ENCODE measurements at regions not wholly inside any gene's neighbourhood (a gene's known extent, or its start where the extent isn't known, plus 50 kb on each side); places are given as distances from the start of the nearest gene placed in this dataset.

- Histone ChIP-seq H3K4me3 (ENCODE audit: low read length) (no peak overlapping the region), H3K9ac (ENCODE audit: low read length) (no peak overlapping the region), H3K27me3 (replicated peaks; ENCODE audit: control insufficient read depth, insufficient read depth, low read length) (no peaks in the 10 kb centered on the region), H3K36me3 (ENCODE audit: control insufficient read depth, insufficient read depth, low read length, severe bottlenecking) (no peaks in the 10 kb centered on the region), H3K4me1 (ENCODE audit: control insufficient read depth, insufficient read depth, low read length) (peaks cover 29% of the 10 kb centered on the region), H3K9me3 (ENCODE audit: control insufficient read depth, low read length) (no peaks in the 10 kb centered on the region)
- peak; percentile 60 for DNase-seq (ENCODE audit: low read depth)
Measured at GRCh38 chr13:106372199-106373155, 163.0 kb downstream of the EFNB2 start.

- Histone ChIP-seq H3K9me3 (ENCODE audit: control insufficient read depth, low read length) (no peaks in the 10 kb centered on the region), H3K9ac (ENCODE audit: low read length) (no peak overlapping the region), H3K27me3 (replicated peaks; ENCODE audit: control insufficient read depth, insufficient read depth, low read length) (no peaks in the 10 kb centered on the region), H3K4me1 (ENCODE audit: control insufficient read depth, insufficient read depth, low read length) (peaks cover 23% of the 10 kb centered on the region), H3K4me3 (ENCODE audit: low read length) (no peak overlapping the region), H3K36me3 (ENCODE audit: control insufficient read depth, insufficient read depth, low read length, severe bottlenecking) (no peaks in the 10 kb centered on the region)
- no peak for DNase-seq (ENCODE audit: low read depth)
Measured at GRCh38 chr13:106371024-106371423, 164.4 kb downstream of the EFNB2 start.

GRCh38 chr13:106369858-106370257, 165.6 kb downstream of the EFNB2 start:
- Histone ChIP-seq H3K27me3 (replicated peaks; ENCODE audit: control insufficient read depth, insufficient read depth, low read length) (no peaks in the 10 kb centered on the region), H3K9me3 (ENCODE audit: control insufficient read depth, low read length) (peaks cover 7% of the 10 kb centered on the region), H3K4me3 (ENCODE audit: low read length) (no peak overlapping the region)

GRCh38 chr13:106369091-106369490, 166.4 kb downstream of the EFNB2 start:
- no peaks in the 10 kb centered on the region for H3K27me3 ChIP-seq (replicated peaks; ENCODE audit: control insufficient read depth, insufficient read depth, low read length)
- no peaks in the 10 kb centered on the region for H3K36me3 ChIP-seq (ENCODE audit: control insufficient read depth, insufficient read depth, low read length, severe bottlenecking)
- H3K9me3 ChIP-seq (ENCODE audit: control insufficient read depth, low read length): peaks cover 13% of the 10 kb centered on the region
- DNase-seq (ENCODE audit: low read depth): no peak
- no peak overlapping the region for H3K4me3 ChIP-seq (ENCODE audit: low read length)
- H3K4me1 ChIP-seq (ENCODE audit: control insufficient read depth, insufficient read depth, low read length): peaks cover 19% of the 10 kb centered on the region
- no peak overlapping the region for H3K9ac ChIP-seq (ENCODE audit: low read length)

More at GRCh38 chr13:106369858-106370257, 165.6 kb downstream of the EFNB2 start:
- no peak for DNase-seq (ENCODE audit: low read depth)
- peaks cover 23% of the 10 kb centered on the region for H3K4me1 ChIP-seq (ENCODE audit: control insufficient read depth, insufficient read depth, low read length)
- no peak overlapping the region for H3K9ac ChIP-seq (ENCODE audit: low read length)
- no peaks in the 10 kb centered on the region for H3K36me3 ChIP-seq (ENCODE audit: control insufficient read depth, insufficient read depth, low read length, severe bottlenecking)

- H3K27me3 ChIP-seq (replicated peaks; ENCODE audit: control insufficient read depth, insufficient read depth, low read length): no peaks in the 10 kb centered on the region
- H3K9me3 ChIP-seq (ENCODE audit: control insufficient read depth, low read length): peaks cover 15% of the 10 kb centered on the region
- H3K4me1 ChIP-seq (ENCODE audit: control insufficient read depth, insufficient read depth, low read length): peaks cover 3% of the 10 kb centered on the region
- no peak overlapping the region for H3K9ac ChIP-seq (ENCODE audit: low read length)
- no peaks in the 10 kb centered on the region for H3K36me3 ChIP-seq (ENCODE audit: control insufficient read depth, insufficient read depth, low read length, severe bottlenecking)
- DNase-seq (ENCODE audit: low read depth): no peak
- H3K4me3 ChIP-seq (ENCODE audit: low read length): no peak overlapping the region
Measured at GRCh38 chr13:106367361-106367971, 168.0 kb downstream of the EFNB2 start.

GRCh38 chr13:106362707-106363106, 172.8 kb downstream of the EFNB2 start:
- no peak for DNase-seq (ENCODE audit: low read depth)
- Histone ChIP-seq H3K36me3 (ENCODE audit: control insufficient read depth, insufficient read depth, low read length, severe bottlenecking) (no peaks in the 10 kb centered on the region), H3K4me3 (ENCODE audit: low read length) (no peak overlapping the region), H3K9me3 (ENCODE audit: control insufficient read depth, low read length) (peaks cover 15% of the 10 kb centered on the region), H3K9ac (ENCODE audit: low read length) (no peak overlapping the region), H3K4me1 (ENCODE audit: control insufficient read depth, insufficient read depth, low read length) (no peaks in the 10 kb centered on the region), H3K27me3 (replicated peaks; ENCODE audit: control insufficient read depth, insufficient read depth, low read length) (no peaks in the 10 kb centered on the region)

- Histone ChIP-seq H3K36me3 (ENCODE audit: control insufficient read depth, insufficient read depth, low read length, severe bottlenecking) (no peaks in the 10 kb centered on the region), H3K27me3 (replicated peaks; ENCODE audit: control insufficient read depth, insufficient read depth, low read length) (no peaks in the 10 kb centered on the region), H3K9ac (ENCODE audit: low read length) (no peak overlapping the region), H3K9me3 (ENCODE audit: control insufficient read depth, low read length) (peaks cover 15% of the 10 kb centered on the region), H3K4me3 (ENCODE audit: low read length) (no peak overlapping the region), H3K4me1 (ENCODE audit: control insufficient read depth, insufficient read depth, low read length) (no peaks in the 10 kb centered on the region)
- DNase-seq (ENCODE audit: low read depth): no peak
Measured at GRCh38 chr13:106361621-106362020, 173.8 kb downstream of the EFNB2 start.

GRCh38 chr13:106357198-106357597, 178.3 kb downstream of the EFNB2 start:
- no peaks in the 10 kb centered on the region for H3K4me1 ChIP-seq (ENCODE audit: control insufficient read depth, insufficient read depth, low read length)
- no peaks in the 10 kb centered on the region for H3K27me3 ChIP-seq (replicated peaks; ENCODE audit: control insufficient read depth, insufficient read depth, low read length)
- peak; percentile 31 for DNase-seq (ENCODE audit: low read depth)
- no peaks in the 10 kb centered on the region for H3K36me3 ChIP-seq (ENCODE audit: control insufficient read depth, insufficient read depth, low read length, severe bottlenecking)
- H3K4me3 ChIP-seq (ENCODE audit: low read length): no peak overlapping the region
- H3K9ac ChIP-seq (ENCODE audit: low read length): no peak overlapping the region
- no peaks in the 10 kb centered on the region for H3K9me3 ChIP-seq (ENCODE audit: control insufficient read depth, low read length)

GRCh38 chr13:106355866-106356265, 179.6 kb downstream of the EFNB2 start:
- Histone ChIP-seq H3K27me3 (replicated peaks; ENCODE audit: control insufficient read depth, insufficient read depth, low read length) (peaks cover 4% of the 10 kb centered on the region), H3K4me3 (ENCODE audit: low read length) (no peak overlapping the region), H3K36me3 (ENCODE audit: control insufficient read depth, insufficient read depth, low read length, severe bottlenecking) (no peaks in the 10 kb centered on the region), H3K4me1 (ENCODE audit: control insufficient read depth, insufficient read depth, low read length) (no peaks in the 10 kb centered on the region), H3K9ac (ENCODE audit: low read length) (no peak overlapping the region), H3K9me3 (ENCODE audit: control insufficient read depth, low read length) (no peaks in the 10 kb centered on the region)
- DNase-seq (ENCODE audit: low read depth): no peak

- Histone ChIP-seq H3K4me1 (ENCODE audit: control insufficient read depth, insufficient read depth, low read length) (no peaks in the 10 kb centered on the region), H3K9me3 (ENCODE audit: control insufficient read depth, low read length) (peaks cover 4% of the 10 kb centered on the region), H3K4me3 (ENCODE audit: low read length) (no peak overlapping the region), H3K36me3 (ENCODE audit: control insufficient read depth, insufficient read depth, low read length, severe bottlenecking) (no peaks in the 10 kb centered on the region), H3K9ac (ENCODE audit: low read length) (no peak overlapping the region), H3K27me3 (replicated peaks; ENCODE audit: control insufficient read depth, insufficient read depth, low read length) (peaks cover 13% of the 10 kb centered on the region)
- no peak for DNase-seq (ENCODE audit: low read depth)
Measured at GRCh38 chr13:106354961-106355360, 180.5 kb downstream of the EFNB2 start.

GRCh38 chr13:106352850-106353249, 182.6 kb downstream of the EFNB2 start:
- DNase-seq (ENCODE audit: low read depth): no peak
- H3K36me3 ChIP-seq (ENCODE audit: control insufficient read depth, insufficient read depth, low read length, severe bottlenecking): no peaks in the 10 kb centered on the region
- H3K9me3 ChIP-seq (ENCODE audit: control insufficient read depth, low read length): peaks cover 4% of the 10 kb centered on the region
- H3K9ac ChIP-seq (ENCODE audit: low read length): no peak overlapping the region
- H3K4me3 ChIP-seq (ENCODE audit: low read length): no peak overlapping the region
- H3K4me1 ChIP-seq (ENCODE audit: control insufficient read depth, insufficient read depth, low read length): no peaks in the 10 kb centered on the region
- peaks cover 31% of the 10 kb centered on the region for H3K27me3 ChIP-seq (replicated peaks; ENCODE audit: control insufficient read depth, insufficient read depth, low read length)

Measured in adipocyte (in vitro differentiated cells).